CD14-positive monocyte (primary cell): ENCODE measurements at regions not wholly inside any gene's neighbourhood (a gene's known extent, or its start where the extent isn't known, plus 50 kb on each side); places are given as distances from the start of the nearest gene placed in this dataset.

Source experiments
- DNase-seq, 3 donors: peaks; one replicate each; pipeline ENCODE4 v3.0.0-alpha.2; 2011 to 2022
- H2AFZ ChIP-seq: 2 replicates; pipeline ENCODE4 v1.6.0; 2012; ENCODE audit warnings: mild to moderate bottlenecking, low read depth, low read length, inconsistent platforms; ENCODE audit not compliant: insufficient read depth, poor library complexity, severe bottlenecking
- H3K27ac ChIP-seq, 2 donors: 1 replicate in 1 of 2; 2 replicates in 1 of 2; pipeline ENCODE4 v1.5.1; 2012 to 2013; ENCODE audit warnings: low read length in 2 of 2, control low read depth in 1 of 2, inconsistent platforms in 1 of 2, low read depth in 1 of 2, mild to moderate bottlenecking in 1 of 2
- H3K27me3 ChIP-seq, 2 donors: one replicate each; pipeline versions ENCODE4 v1.6.0 to v1.6.1; 2011 to 2013; ENCODE audit warnings: low read length in 2 of 2; ENCODE audit not compliant: control insufficient read depth in 2 of 2, insufficient read depth in 2 of 2
- H3K36me3 ChIP-seq, 2 donors: replicated peaks in 1 of 2; 1 replicate in 1 of 2; 2 replicates in 1 of 2; pipeline versions ENCODE4 v1.5.1 to v1.6.1; 2012 to 2013; ENCODE audit warnings: low read length in 2 of 2, control low read depth in 1 of 2, inconsistent platforms in 1 of 2, mild to moderate bottlenecking in 1 of 2; ENCODE audit not compliant: insufficient read depth in 2 of 2, control insufficient read depth in 1 of 2
- H3K4me1 ChIP-seq, 2 donors: 1 replicate in 1 of 2; 2 replicates in 1 of 2; pipeline versions ENCODE4 v1.5.1 to v1.6.1; 2012 to 2013; ENCODE audit warnings: low read length in 2 of 2, control low read depth in 1 of 2, inconsistent platforms in 1 of 2, mild to moderate bottlenecking in 1 of 2, moderate library complexity in 1 of 2; ENCODE audit not compliant: insufficient read depth in 2 of 2, control insufficient read depth in 1 of 2
- H3K4me2 ChIP-seq: replicated peaks from 2 replicates; pipeline ENCODE3; 2012; ENCODE audit warnings: low read length, moderate library complexity, mild to moderate bottlenecking; ENCODE audit not compliant: poor library complexity, severe bottlenecking; ENCODE audit errors: extremely low read depth
- H3K4me3 ChIP-seq, 3 experiments: fragments of 200-600 bp in 1 of 3; sonication (generic) in 1 of 3; replicated peaks in 1 of 3; 1 replicate in 2 of 3; 2 replicates in 1 of 3; pipeline ENCODE4 v1.5.1; 2011 to 2013; ENCODE audit warnings: low read length in 3 of 3, mild to moderate bottlenecking in 3 of 3, control low read depth in 2 of 3, low read depth in 2 of 3, inconsistent platforms in 1 of 3, moderate library complexity in 1 of 3
- H3K79me2 ChIP-seq: 2 replicates; pipeline ENCODE4 v1.6.0; 2012; ENCODE audit warnings: mild to moderate bottlenecking, control low read depth, inconsistent platforms, low read length, moderate library complexity; ENCODE audit not compliant: insufficient read depth
- H3K9ac ChIP-seq: 2 replicates; pipeline ENCODE4 v1.6.0; 2017; ENCODE audit warnings: low read length, mild to moderate bottlenecking; ENCODE audit not compliant: insufficient read depth, poor library complexity, severe bottlenecking
- H3K9me3 ChIP-seq, 2 donors: replicated peaks in 1 of 2; 1 replicate in 1 of 2; 2 replicates in 1 of 2; pipeline versions ENCODE4 v1.5.1 to v1.6.1; 2012 to 2013; ENCODE audit warnings: low read length in 2 of 2, control low read depth in 1 of 2; ENCODE audit not compliant: control insufficient read depth in 1 of 2, insufficient read depth in 1 of 2
- H4K20me1 ChIP-seq: 2 replicates; pipeline ENCODE4 v1.6.0; 2012; ENCODE audit warnings: mild to moderate bottlenecking, low read length, control low read depth, moderate library complexity; ENCODE audit not compliant: insufficient read depth
- H3K27ac Mint-ChIP-seq, 7 donors: one replicate each; pipeline ENCODE4 v1.8.0; 2020; ENCODE audit warnings: mild to moderate bottlenecking in 7 of 7, mixed read lengths in 7 of 7, moderate library complexity in 6 of 7, inconsistent platforms in 2 of 7
- H3K27me3 Mint-ChIP-seq, 3 donors: one replicate each; pipeline ENCODE4 v1.8.0; 2021 to 2022; ENCODE audit warnings: low read depth in 3 of 3, mild to moderate bottlenecking in 3 of 3, mixed read lengths in 3 of 3, moderate library complexity in 3 of 3, inconsistent platforms in 1 of 3
- H3K36me3 Mint-ChIP-seq, 2 donors: one replicate each; pipeline ENCODE4 v1.8.0; 2020; ENCODE audit warnings: mixed read lengths in 2 of 2, inconsistent platforms in 1 of 2, mild to moderate bottlenecking in 1 of 2
- H3K4me1 Mint-ChIP-seq: one replicate; pipeline ENCODE4 v1.8.0; 2020; ENCODE audit warnings: mild to moderate bottlenecking, mixed read lengths
- H3K4me3 Mint-ChIP-seq, 2 donors: one replicate each; pipeline ENCODE4 v1.8.0; 2020; ENCODE audit warnings: mild to moderate bottlenecking in 2 of 2, mixed read lengths in 2 of 2, moderate library complexity in 1 of 2
- H3K9me3 Mint-ChIP-seq, 7 donors: one replicate each; pipeline ENCODE4 v1.8.0; 2020 to 2022; ENCODE audit warnings: mixed read lengths in 7 of 7, mild to moderate bottlenecking in 6 of 7, moderate library complexity in 6 of 7, inconsistent platforms in 2 of 7
- WGBS: methylation state at CpG from one replicate; pipeline ENCODE4 v1.1.5; 2013; ENCODE audit warnings: missing lambda C conversion rate; ENCODE audit not compliant: insufficient coverage; 5-methylcytosine and 5-hydroxymethylcytosine counted together
- intact Hi-C, 2 donors: fragments of 100-400 bp; cut with micrococcal nuclease; formaldehyde crosslinking; loops; one replicate each; pipeline versions ENCODE4 v1.15.0 to v1.15.1; 2023
- TF ChIP-seq, protein P1 (sequence below): fragments of 200-600 bp; IDR thresholded peaks from one replicate; pipeline ENCODE4 v1.8.0; 2022; ENCODE audit warnings: antibody characterized with exemption, mild to moderate bottlenecking

DNA sequence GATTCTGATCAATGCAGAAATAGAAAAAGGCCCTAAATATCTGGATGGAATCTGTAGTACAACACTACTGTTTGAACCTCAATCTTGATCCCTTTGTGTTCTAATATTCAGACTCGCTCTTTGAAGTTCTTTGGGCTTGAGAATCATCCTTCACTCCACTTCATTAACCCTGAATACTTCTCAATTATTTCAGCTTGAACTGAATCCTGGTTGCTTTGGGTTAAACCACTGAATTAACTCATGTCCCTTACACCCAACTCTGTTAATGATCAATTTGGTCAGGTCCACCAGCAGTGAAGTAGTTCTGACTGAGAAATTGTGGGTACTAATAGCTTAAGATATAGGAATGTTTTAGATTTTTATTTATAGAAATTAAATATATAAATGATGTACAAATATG is 1707.2 kb upstream of the ACO1 start:
- no peak overlapping the region for H2AFZ ChIP-seq
- H3K4me3 Mint-ChIP-seq: no peak overlapping the region
- no peak overlapping the region for H3K27ac ChIP-seq
- no peaks in the 10 kb centered on the region for H3K27me3 Mint-ChIP-seq
- H3K4me2 ChIP-seq: no peak overlapping the region
- H3K9ac ChIP-seq: no peak overlapping the region
- H3K27me3 ChIP-seq: no peaks in the 10 kb centered on the region
- no peaks in the 10 kb centered on the region for H3K4me1 ChIP-seq
- no peaks in the 10 kb centered on the region for H3K36me3 ChIP-seq
- intact Hi-C loops: no loop called here
- TF ChIP-seq, protein P1, sequence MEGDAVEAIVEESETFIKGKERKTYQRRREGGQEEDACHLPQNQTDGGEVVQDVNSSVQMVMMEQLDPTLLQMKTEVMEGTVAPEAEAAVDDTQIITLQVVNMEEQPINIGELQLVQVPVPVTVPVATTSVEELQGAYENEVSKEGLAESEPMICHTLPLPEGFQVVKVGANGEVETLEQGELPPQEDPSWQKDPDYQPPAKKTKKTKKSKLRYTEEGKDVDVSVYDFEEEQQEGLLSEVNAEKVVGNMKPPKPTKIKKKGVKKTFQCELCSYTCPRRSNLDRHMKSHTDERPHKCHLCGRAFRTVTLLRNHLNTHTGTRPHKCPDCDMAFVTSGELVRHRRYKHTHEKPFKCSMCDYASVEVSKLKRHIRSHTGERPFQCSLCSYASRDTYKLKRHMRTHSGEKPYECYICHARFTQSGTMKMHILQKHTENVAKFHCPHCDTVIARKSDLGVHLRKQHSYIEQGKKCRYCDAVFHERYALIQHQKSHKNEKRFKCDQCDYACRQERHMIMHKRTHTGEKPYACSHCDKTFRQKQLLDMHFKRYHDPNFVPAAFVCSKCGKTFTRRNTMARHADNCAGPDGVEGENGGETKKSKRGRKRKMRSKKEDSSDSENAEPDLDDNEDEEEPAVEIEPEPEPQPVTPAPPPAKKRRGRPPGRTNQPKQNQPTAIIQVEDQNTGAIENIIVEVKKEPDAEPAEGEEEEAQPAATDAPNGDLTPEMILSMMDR: no peak
- H3K36me3 Mint-ChIP-seq: no peaks in the 10 kb centered on the region
- no peaks in the 10 kb centered on the region for H3K79me2 ChIP-seq
- 57% methylated on average over 1 of the region's 1 CpG for WGBS
- no peaks in the 10 kb centered on the region for H4K20me1 ChIP-seq
- H3K4me1 Mint-ChIP-seq: no peaks in the 10 kb centered on the region
- no peak overlapping the region for H3K4me3 ChIP-seq
- peaks cover 0 to 2% (median 0%) of the 10 kb centered on the region in 7 donors for H3K9me3 Mint-ChIP-seq
- no peak overlapping the region for H3K27ac Mint-ChIP-seq
- DNase-seq: no peak
- peaks cover 0 to 3% of the 10 kb centered on the region in 2 donors for H3K9me3 ChIP-seq

DNA sequence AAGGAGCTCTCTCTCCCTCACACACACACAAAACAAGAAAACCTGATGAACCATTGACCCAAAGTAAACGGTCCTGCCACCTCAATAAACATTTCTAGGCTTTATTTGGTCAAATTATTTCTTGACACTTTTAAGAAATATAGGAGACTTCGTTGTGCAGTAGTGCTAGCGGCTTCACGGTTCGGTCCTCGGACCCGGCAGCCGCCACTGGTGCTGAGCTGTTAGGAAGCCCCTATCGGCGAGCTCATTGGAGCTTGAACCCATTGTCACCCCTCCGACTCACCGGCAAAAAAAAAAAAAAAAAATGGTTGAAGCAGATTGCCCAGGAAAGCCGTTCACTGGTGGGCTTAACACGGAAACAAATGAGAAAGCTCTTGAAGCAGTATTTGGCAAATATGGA is 1695.6 kb upstream of the ACO1 start:
- H3K9me3 ChIP-seq: peaks cover 5 to 6% of the 10 kb centered on the region in 2 donors
- Mint-ChIP-seq H3K9me3 (peaks cover 5 to 12% (median 8%) of the 10 kb centered on the region in 7 donors), H3K4me1 (no peaks in the 10 kb centered on the region), H3K4me3 (no peak overlapping the region), H3K27me3 (peaks cover 0 to 4% (median 0%) of the 10 kb centered on the region in 3 donors), H3K27ac (no peak overlapping the region), H3K36me3 (no peaks in the 10 kb centered on the region)
- no peak overlapping the region for H2AFZ ChIP-seq
- H3K36me3 ChIP-seq: no peaks in the 10 kb centered on the region
- H3K4me1 ChIP-seq: no peaks in the 10 kb centered on the region
- no peaks in the 10 kb centered on the region for H3K27me3 ChIP-seq
- intact Hi-C loops: no loop called here
- no peak overlapping the region for H3K4me2 ChIP-seq
- WGBS: 94% methylated on average over 14 of the region's 14 CpGs
- no peak overlapping the region for H3K9ac ChIP-seq
- H3K4me3 ChIP-seq: no peak overlapping the region
- H3K79me2 ChIP-seq: no peaks in the 10 kb centered on the region
- TF ChIP-seq, protein P1: no peak
- H3K27ac ChIP-seq: no peak overlapping the region
- no peaks in the 10 kb centered on the region for H4K20me1 ChIP-seq
- no peak for DNase-seq
